ENCODE measurements at regions not wholly inside any gene's neighbourhood (a gene's known extent, or its start where the extent isn't known, plus 50 kb on each side); places are given as distances from the start of the nearest gene placed in this dataset.

GRCh38 chr3:54014067-54014466 lies 108.3 kb upstream of the CACNA2D3 start:
- H3K4me2 ChIP-seq (ENCODE audit: low read length) = no peak overlapping the region
- no peak overlapping the region for H3K9ac ChIP-seq (ENCODE audit: low read length)
- no peaks in the 10 kb centered on the region for H3K9me2 ChIP-seq (ENCODE audit: insufficient read depth)
- DNase-seq (ENCODE audit: low read depth, low spot score) (no peak), ATAC-seq (no peak)
- no peak for TF ChIP-seq ATF3 (IDR thresholded peaks at IDR 0.05)
- TF ChIP-seq JUND (IDR thresholded peaks at IDR 0.05) = no peak
- TF ChIP-seq EZH2phosphoT487 (IDR thresholded peaks at IDR 0.05; ENCODE audit: borderline replicate concordance) = no peak
- TF ChIP-seq EZH2 (IDR thresholded peaks at IDR 0.05) = no peak
- no peak for TF ChIP-seq ZFX (IDR thresholded peaks at IDR 0.05)
- TF ChIP-seq SIN3A (IDR thresholded peaks at IDR 0.05; ENCODE audit: low read depth) = no peak
- no peak for TF ChIP-seq ZBTB33 (IDR thresholded peaks at IDR 0.05; ENCODE audit: extremely low read depth, insufficient replicate concordance, low read length)
- TF ChIP-seq FOSL1 (IDR thresholded peaks at IDR 0.05; ENCODE audit: low read depth) = no peak
- TF ChIP-seq SP1 (IDR thresholded peaks at IDR 0.05; ENCODE audit: low read depth) = no peak
- no peak for TF ChIP-seq CEBPB (IDR thresholded peaks at IDR 0.05; ENCODE audit: low read depth)
- no peak for TF ChIP-seq SRF (IDR thresholded peaks at IDR 0.05; ENCODE audit: low read depth)
- no peak for TF ChIP-seq CTCF (IDR thresholded peaks at IDR 0.05 in 2 of 3, conservative IDR thresholded peaks at IDR 0.05 in 1 of 3; ENCODE audit: borderline replicate concordance in 1 of 3, insufficient read depth in 1 of 3, low read depth in 2 of 3, low read length in 2 of 3)
- TF ChIP-seq TCF7L2 (IDR thresholded peaks at IDR 0.05; ENCODE audit: borderline replicate concordance, extremely low read depth, insufficient read depth, insufficient read length) = no peak
- no peak for TF ChIP-seq ELF1 (IDR thresholded peaks at IDR 0.05; ENCODE audit: borderline replicate concordance, low read depth)
- no peak for TF ChIP-seq MAX (IDR thresholded peaks at IDR 0.05)
- TF ChIP-seq ZNF274 (IDR thresholded peaks at IDR 0.05; ENCODE audit: low read depth, low read length) = no peak
- H3K4me1 ChIP-seq (ENCODE audit: control insufficient read depth in 1 of 2, insufficient read depth in 2 of 2, low read length in 2 of 2) = no peaks in the 10 kb centered on the region
- no peak overlapping the region for H3K4me3 ChIP-seq (replicated peaks in 1 of 2; ENCODE audit: low read depth in 1 of 2, low read length in 2 of 2)
- no peaks in the 10 kb centered on the region for H3K9me3 ChIP-seq (ENCODE audit: control insufficient read depth in 1 of 2, insufficient read depth in 1 of 2, low read depth in 1 of 2, low read length in 2 of 2)
- intact Hi-C loops (cut with micrococcal nuclease) = no loop called here
- BruUV-seq (replicated peaks) = no TSS peak
- H3K36me3 ChIP-seq (ENCODE audit: control insufficient read depth in 1 of 2, insufficient read depth in 2 of 2, low read length in 2 of 2) = no peaks in the 10 kb centered on the region
- peaks cover 4% of the 10 kb centered on the region; the same call in 1 of the 2 replicates for H3K27me3 ChIP-seq (ENCODE audit: insufficient read depth, low read length)
- no peaks in the 10 kb centered on the region for H4K20me1 ChIP-seq (ENCODE audit: insufficient read depth)
- ChIA-PET POLR2A (no interaction called here), RAD21 (ENCODE audit: low non-redundant PET in 1 of 2, low total read pairs in 2 of 2, uncharacterized antibody in 2 of 2, unreplicated experiment in 2 of 2) (no interaction called here), CTCF (no interaction called here)
- H2AFZ ChIP-seq (ENCODE audit: low read depth, low read length, poor library complexity, severe bottlenecking) = no peak overlapping the region
- no peak overlapping the region for H3K27ac ChIP-seq (ENCODE audit: low read depth, low read length)
- H3K79me2 ChIP-seq (ENCODE audit: insufficient read depth, low read length) = no peaks in the 10 kb centered on the region
